ENCODE measurements at regions not wholly inside any gene's neighbourhood (a gene's known extent, or its start where the extent isn't known, plus 50 kb on each side); places are given as distances from the start of the nearest gene placed in this dataset.

DNA sequence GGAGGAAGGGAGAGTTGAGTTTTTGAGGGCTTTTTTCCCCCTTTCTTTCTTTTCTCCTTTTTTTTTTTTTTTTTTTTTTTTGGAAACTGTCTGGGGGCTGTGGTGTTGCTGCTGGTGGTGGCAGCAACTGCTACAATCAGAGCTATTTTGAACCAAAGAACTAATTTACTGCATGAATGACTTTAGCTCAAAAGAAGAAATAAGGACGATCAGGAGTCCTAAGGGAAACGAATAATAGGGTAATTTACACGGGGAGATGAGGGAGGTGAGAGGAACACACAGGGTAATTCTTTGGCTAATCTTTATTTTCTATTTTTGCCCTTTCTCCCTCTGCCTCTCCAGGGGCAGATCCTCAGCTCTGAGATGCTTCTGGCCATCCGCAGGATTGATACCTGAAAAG, 119.8 kb downstream of the TMEM132E start:
- H3F3A ChIP-seq (ENCODE audit: insufficient read depth), result no peaks in the 10 kb centered on the region
- H4K20me1 ChIP-seq (ENCODE audit: insufficient read depth), result no peaks in the 10 kb centered on the region
- WGBS, 2 experiments (ENCODE audit: low coverage in 1 of 2, low lambda C conversion rate in 2 of 2, missing lambda C conversion rate in 2 of 2), result 9 to 21% methylated on average over 4 of the region's 4 CpGs
- TF ChIP-seq EZH2 (IDR thresholded peaks at IDR 0.05; ENCODE audit: insufficient read depth, poor library complexity, severe bottlenecking) (no peak), EZH2phosphoT487 (IDR thresholded peaks at IDR 0.05; ENCODE audit: insufficient read depth, low read depth) (no peak)
- no peak overlapping the region for H3K27ac ChIP-seq
- H3K36me3 ChIP-seq (ENCODE audit: low read depth), result no peaks in the 10 kb centered on the region
- no peak overlapping the region for H2AFZ ChIP-seq
- no peak overlapping the region for H3K9ac ChIP-seq
- no peaks in the 10 kb centered on the region for H3K4me1 ChIP-seq (ENCODE audit: insufficient read depth)
- no peak for DNase-seq
- H3K27me3 ChIP-seq (replicated peaks; ENCODE audit: insufficient read depth), result no peaks in the 10 kb centered on the region
- H3K4me2 ChIP-seq (ENCODE audit: unreplicated experiment), result no peak overlapping the region
- H3K4me3 ChIP-seq, result no peak overlapping the region
- no peaks in the 10 kb centered on the region for H3K9me2 ChIP-seq (ENCODE audit: insufficient read depth)
- no peaks in the 10 kb centered on the region for H3K79me2 ChIP-seq (ENCODE audit: insufficient read depth)
- in situ Hi-C loops (cut with MboI), result no loop called here
- H3K9me3 ChIP-seq (ENCODE audit: low read depth), result no peaks in the 10 kb centered on the region

DNA sequence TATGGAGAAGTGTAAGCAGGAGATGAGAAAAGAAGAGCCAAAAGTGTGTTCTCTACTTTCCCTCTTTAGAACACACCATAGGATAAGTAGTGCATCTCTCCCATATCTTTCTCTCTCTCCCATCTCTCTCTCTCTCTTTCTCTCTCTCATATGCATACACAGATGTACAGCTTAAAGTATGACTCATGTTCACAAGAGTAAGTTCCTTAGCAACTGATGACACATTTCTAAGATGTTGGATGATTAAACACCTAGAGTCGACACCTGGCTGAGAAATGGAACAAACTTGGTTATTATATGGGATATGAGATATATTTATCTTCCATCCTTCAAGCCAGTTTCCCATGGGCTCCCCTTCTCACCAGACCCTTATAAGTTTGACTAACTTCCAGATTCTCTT, 113.5 kb downstream of the TMEM132E start:
- H4K20me1 ChIP-seq (ENCODE audit: insufficient read depth), result no peaks in the 10 kb centered on the region
- TF ChIP-seq EZH2 (IDR thresholded peaks at IDR 0.05; ENCODE audit: insufficient read depth, poor library complexity, severe bottlenecking) (no peak), EZH2phosphoT487 (IDR thresholded peaks at IDR 0.05; ENCODE audit: insufficient read depth, low read depth) (no peak)
- no peak overlapping the region for H3K4me2 ChIP-seq (ENCODE audit: unreplicated experiment)
- no peak overlapping the region for H3K9ac ChIP-seq
- no peaks in the 10 kb centered on the region for H3K9me3 ChIP-seq (ENCODE audit: low read depth)
- H3K36me3 ChIP-seq (ENCODE audit: low read depth), result no peaks in the 10 kb centered on the region
- H3K4me1 ChIP-seq (ENCODE audit: insufficient read depth), result no peaks in the 10 kb centered on the region
- H2AFZ ChIP-seq, result no peak overlapping the region
- H3K27me3 ChIP-seq (replicated peaks; ENCODE audit: insufficient read depth), result no peaks in the 10 kb centered on the region
- WGBS, 2 experiments (ENCODE audit: low coverage in 1 of 2, low lambda C conversion rate in 2 of 2, missing lambda C conversion rate in 2 of 2), result 21 to 23% methylated on average over 1 of the region's 1 CpG
- H3K4me3 ChIP-seq, result no peak overlapping the region
- H3F3A ChIP-seq (ENCODE audit: insufficient read depth), result no peaks in the 10 kb centered on the region
- DNase-seq, result no peak
- no peak overlapping the region for H3K27ac ChIP-seq
- H3K79me2 ChIP-seq (ENCODE audit: insufficient read depth), result no peaks in the 10 kb centered on the region
- no peaks in the 10 kb centered on the region for H3K9me2 ChIP-seq (ENCODE audit: insufficient read depth)
- in situ Hi-C loops (cut with MboI), result no loop called here
